ENCODE measurements at regions not wholly inside any gene's neighbourhood (a gene's known extent, or its start where the extent isn't known, plus 50 kb on each side); places are given as distances from the start of the nearest gene placed in this dataset.

GRCh38 chr20:41750137-41750536, 132.0 kb upstream of the CHD6 start:
- peaks cover 3% of the 10 kb centered on the region for H3K27me3 ChIP-seq (ENCODE audit: insufficient read depth, poor library complexity, severe bottlenecking)
- DNase-seq (ENCODE audit: low read depth in 1 of 2, low spot score in 1 of 2) = no peak
- H3K27ac ChIP-seq (replicated peaks) = no peak overlapping the region
- TF ChIP-seq POLR2AphosphoS5 (IDR thresholded peaks at IDR 0.05; ENCODE audit: low read depth) = no peak
- no peak for TF ChIP-seq GABPA (IDR thresholded peaks at IDR 0.05; ENCODE audit: low read depth)
- no peak for TF ChIP-seq SPI1 (IDR thresholded peaks at IDR 0.05; ENCODE audit: borderline replicate concordance, low read depth)
- no peak for TF ChIP-seq CTCF (IDR thresholded peaks at IDR 0.05; ENCODE audit: insufficient read depth, low read length)
- no peak for TF ChIP-seq REST (IDR thresholded peaks at IDR 0.05; ENCODE audit: insufficient replicate concordance, low read depth)
- no peak overlapping the region for H3K4me3 ChIP-seq (replicated peaks; ENCODE audit: insufficient read depth, low read length)

- TF ChIP-seq SPI1 (IDR thresholded peaks at IDR 0.05; ENCODE audit: borderline replicate concordance, low read depth) (no peak), GABPA (IDR thresholded peaks at IDR 0.05; ENCODE audit: low read depth) (no peak), POLR2AphosphoS5 (IDR thresholded peaks at IDR 0.05; ENCODE audit: low read depth) (no peak)
- H3K27me3 ChIP-seq (ENCODE audit: insufficient read depth, poor library complexity, severe bottlenecking) = peaks cover 3% of the 10 kb centered on the region
- no peak overlapping the region for H3K4me3 ChIP-seq (replicated peaks; ENCODE audit: insufficient read depth, low read length)
- DNase-seq (ENCODE audit: low read depth in 1 of 2, low spot score in 1 of 2) = no peak
- no peak overlapping the region for H3K27ac ChIP-seq (replicated peaks)
Observed at GRCh38 chr20:41748756-41749582, 130.8 kb upstream of the CHD6 start.

GRCh38 chr20:41748051-41748450, 129.9 kb upstream of the CHD6 start:
- Histone ChIP-seq H3K27me3 (ENCODE audit: insufficient read depth, poor library complexity, severe bottlenecking) (peaks cover 3% of the 10 kb centered on the region), H3K27ac (replicated peaks) (no peak overlapping the region), H3K4me3 (replicated peaks; ENCODE audit: insufficient read depth, low read length) (no peak overlapping the region)
- DNase-seq (ENCODE audit: low read depth in 1 of 2, low spot score in 1 of 2) = no peak
- TF ChIP-seq REST (IDR thresholded peaks at IDR 0.05; ENCODE audit: insufficient replicate concordance, low read depth) (no peak), CTCF (IDR thresholded peaks at IDR 0.05; ENCODE audit: insufficient read depth, low read length) (no peak), GABPA (IDR thresholded peaks at IDR 0.05; ENCODE audit: low read depth) (no peak), POLR2AphosphoS5 (IDR thresholded peaks at IDR 0.05; ENCODE audit: low read depth) (no peak), SPI1 (IDR thresholded peaks at IDR 0.05; ENCODE audit: borderline replicate concordance, low read depth) (no peak)

- no peak for TF ChIP-seq REST (IDR thresholded peaks at IDR 0.05; ENCODE audit: insufficient replicate concordance, low read depth)
- peaks cover 3% of the 10 kb centered on the region for H3K27me3 ChIP-seq (ENCODE audit: insufficient read depth, poor library complexity, severe bottlenecking)
- no peak overlapping the region for H3K4me3 ChIP-seq (replicated peaks; ENCODE audit: insufficient read depth, low read length)
- H3K27ac ChIP-seq (replicated peaks) = no peak overlapping the region
- DNase-seq (ENCODE audit: low read depth in 1 of 2, low spot score in 1 of 2) = no peak
Observed at GRCh38 chr20:41747226-41747625, 129.0 kb upstream of the CHD6 start.

All from HL-60 (cell line).